Karpas-422 (cell line): ENCODE measurements at regions not wholly inside any gene's neighbourhood (a gene's known extent, or its start where the extent isn't known, plus 50 kb on each side); places are given as distances from the start of the nearest gene placed in this dataset.

Source experiments
- DNase-seq: peaks from one replicate; pipeline ENCODE4 v3.0.0-alpha.2; 2015
- H2AFZ ChIP-seq: fragments of 200-600 bp; sonication (generic); 2 replicates; pipeline ENCODE4 v1.6.1; 2014; ENCODE audit warnings: antibody characterized with exemption, low read length, mixed read lengths
- H3K27ac ChIP-seq: fragments of 200-600 bp; sonication (generic); 2 replicates; pipeline ENCODE4 v1.5.1; 2014; ENCODE audit warnings: mild to moderate bottlenecking, low read length, moderate library complexity
- H3K27me3 ChIP-seq: fragments of 200-600 bp; sonication (generic); 2 replicates; pipeline ENCODE4 v1.6.1; 2014; ENCODE audit warnings: low read length, mixed read lengths
- H3K36me3 ChIP-seq: fragments of 200-600 bp; sonication (generic); 2 replicates; pipeline ENCODE4 v1.6.1; 2014; ENCODE audit warnings: low read length, mixed read lengths; ENCODE audit not compliant: insufficient read depth
- H3K4me1 ChIP-seq: fragments of 200-600 bp; sonication (generic); 2 replicates; pipeline ENCODE4 v1.6.1; 2014; ENCODE audit warnings: mild to moderate bottlenecking, low read length, mixed read lengths
- H3K4me2 ChIP-seq: fragments of 200-600 bp; sonication (generic); 2 replicates; pipeline ENCODE4 v1.6.1; 2014; ENCODE audit warnings: low read length, low read depth, mild to moderate bottlenecking; ENCODE audit not compliant: poor library complexity, severe bottlenecking
- H3K4me3 ChIP-seq: fragments of 200-600 bp; sonication (generic); 2 replicates; pipeline ENCODE4 v1.5.1; 2014; ENCODE audit warnings: mild to moderate bottlenecking, antibody characterized with exemption, low read length, mixed read lengths
- H3K79me2 ChIP-seq: fragments of 200-600 bp; sonication (generic); 2 replicates; pipeline ENCODE4 v1.6.1; 2014; ENCODE audit warnings: mild to moderate bottlenecking, low read length, mixed read lengths
- H3K9ac ChIP-seq: fragments of 200-600 bp; sonication (generic); 2 replicates; pipeline ENCODE4 v1.6.0; 2014; ENCODE audit warnings: low read length
- H3K9me2 ChIP-seq: fragments of 200-600 bp; sonication (generic), shearing (Covaris generic); replicated peaks from 2 replicates; pipeline ENCODE4 v1.6.0; 2014; ENCODE audit warnings: mild to moderate bottlenecking, low read length, moderate library complexity; ENCODE audit not compliant: insufficient read depth
- H3K9me3 ChIP-seq: fragments of 300-700, 200-600 bp; sonication (generic); 2 replicates; pipeline ENCODE4 v1.6.1; 2014; ENCODE audit warnings: low read length, mixed read lengths
- H4K20me1 ChIP-seq: fragments of 200-600 bp; sonication (generic); 2 replicates; pipeline ENCODE4 v1.6.1; 2014; ENCODE audit warnings: mild to moderate bottlenecking, antibody characterized with exemption, low read length, low read depth; ENCODE audit not compliant: insufficient read depth

DNA sequence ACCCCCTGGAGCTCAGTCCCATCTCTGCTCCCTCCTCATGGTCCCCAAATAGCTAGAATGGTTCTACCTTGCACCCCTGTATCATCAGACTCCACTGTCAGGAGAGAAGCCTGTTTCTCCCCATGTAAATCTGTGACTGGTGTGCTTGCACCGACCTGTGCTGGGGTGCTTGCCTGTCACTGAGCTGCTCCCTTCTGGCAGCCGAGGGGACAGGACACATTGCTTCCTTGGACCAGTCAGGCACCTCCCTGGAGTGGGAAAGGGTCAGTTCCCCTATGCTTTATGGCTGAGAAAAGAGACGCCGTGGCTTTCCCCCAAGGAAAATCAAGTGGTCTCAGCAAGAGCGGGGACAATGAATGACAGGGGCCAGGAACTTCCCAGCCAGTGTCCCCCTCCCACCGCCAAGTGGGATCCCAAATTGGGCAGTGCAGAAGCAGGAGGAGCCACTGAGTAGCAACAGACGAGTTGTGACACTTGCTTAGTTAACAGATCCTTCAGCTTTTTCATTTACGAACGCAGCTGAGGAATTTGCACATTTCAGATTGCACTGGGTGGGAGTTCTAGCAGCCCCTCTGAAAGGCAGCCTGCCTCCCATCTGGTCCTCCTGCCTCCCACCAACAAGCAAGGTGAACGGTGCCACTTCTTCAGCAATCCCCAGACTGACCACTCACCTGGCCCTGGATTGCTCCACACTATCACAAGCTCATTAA, 156.4 kb downstream of the KATNIP start:
- H3K4me2 ChIP-seq, result no peak overlapping the region
- H3K36me3 ChIP-seq, result no peaks in the 10 kb centered on the region
- no peaks in the 10 kb centered on the region for H3K4me1 ChIP-seq
- H2AFZ ChIP-seq, result no peak overlapping the region
- no peak overlapping the region for H3K27ac ChIP-seq
- no peaks in the 10 kb centered on the region for H4K20me1 ChIP-seq
- H3K9ac ChIP-seq, result no peak overlapping the region
- no peaks in the 10 kb centered on the region for H3K9me3 ChIP-seq
- no peaks in the 10 kb centered on the region for H3K9me2 ChIP-seq
- H3K4me3 ChIP-seq, result no peak overlapping the region
- no peak for DNase-seq
- H3K79me2 ChIP-seq, result no peaks in the 10 kb centered on the region
- no peaks in the 10 kb centered on the region for H3K27me3 ChIP-seq

- no peaks in the 10 kb centered on the region for H3K9me3 ChIP-seq
- H3K4me3 ChIP-seq, result no peak overlapping the region
- no peaks in the 10 kb centered on the region for H3K36me3 ChIP-seq
- no peaks in the 10 kb centered on the region for H3K79me2 ChIP-seq
- H3K27ac ChIP-seq, result no peak overlapping the region
- no peak overlapping the region for H2AFZ ChIP-seq
- H3K9me2 ChIP-seq, result no peaks in the 10 kb centered on the region
- H3K27me3 ChIP-seq, result no peaks in the 10 kb centered on the region
- DNase-seq, result no peak
- no peak overlapping the region for H3K9ac ChIP-seq
- no peaks in the 10 kb centered on the region for H4K20me1 ChIP-seq
- no peak overlapping the region for H3K4me2 ChIP-seq
- H3K4me1 ChIP-seq, result no peaks in the 10 kb centered on the region
These were observed 157.1 kb downstream of the KATNIP start for GRCh38 chr16:27706866-27707685.

DNA sequence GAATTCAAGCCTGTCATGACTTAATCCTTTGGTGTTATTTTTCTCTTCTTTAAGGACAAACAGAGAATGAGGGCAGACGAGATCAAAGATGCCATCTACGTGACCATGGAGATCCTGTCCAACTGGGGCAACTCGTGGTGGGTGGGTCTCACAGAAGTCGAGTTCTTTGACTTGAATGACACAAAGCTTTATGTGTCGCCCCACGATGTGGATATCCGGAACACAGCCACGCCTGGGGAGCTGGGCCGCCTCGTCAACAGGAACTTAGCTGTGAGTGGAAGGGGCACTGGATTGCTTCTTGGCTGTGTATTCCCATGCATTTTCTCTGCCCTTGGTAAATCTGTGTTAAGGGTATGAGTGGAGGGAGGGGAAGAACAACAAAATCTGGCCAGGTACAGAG, 158.7 kb downstream of the KATNIP start:
- H2AFZ ChIP-seq, result no peak overlapping the region
- no peaks in the 10 kb centered on the region for H3K9me2 ChIP-seq
- no peaks in the 10 kb centered on the region for H3K27me3 ChIP-seq
- DNase-seq, result no peak
- H3K9me3 ChIP-seq, result no peaks in the 10 kb centered on the region
- no peak overlapping the region for H3K27ac ChIP-seq
- H3K4me1 ChIP-seq, result no peaks in the 10 kb centered on the region
- H3K4me2 ChIP-seq, result no peak overlapping the region
- no peaks in the 10 kb centered on the region for H3K36me3 ChIP-seq
- no peaks in the 10 kb centered on the region for H3K79me2 ChIP-seq
- H3K4me3 ChIP-seq, result no peak overlapping the region
- H4K20me1 ChIP-seq, result no peaks in the 10 kb centered on the region
- no peak overlapping the region for H3K9ac ChIP-seq

DNA sequence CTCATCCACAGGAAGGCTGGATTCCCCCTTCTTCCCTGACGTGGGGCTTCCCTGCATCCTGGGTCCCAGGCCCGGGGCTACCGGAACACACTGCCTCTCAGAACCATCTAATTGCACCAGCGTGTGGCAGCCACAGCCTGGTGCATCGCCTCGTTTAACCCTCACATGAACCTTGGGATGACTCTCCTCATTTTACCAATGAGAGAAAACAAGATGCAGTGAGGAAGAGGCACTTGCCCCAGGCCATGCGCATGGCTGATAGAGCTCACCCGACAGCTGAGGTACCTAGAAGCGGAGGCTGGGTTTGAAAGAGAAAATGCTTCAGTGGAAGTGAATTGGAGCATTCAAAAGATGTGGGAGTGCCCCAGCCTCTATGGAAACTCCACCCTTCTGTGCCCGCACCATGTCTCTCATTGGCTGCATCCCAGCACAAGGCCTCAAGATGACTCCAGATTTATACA, 162.3 kb downstream of the KATNIP start:
- DNase-seq, result no peak
- Histone ChIP-seq H4K20me1 (no peaks in the 10 kb centered on the region), H3K27ac (no peak overlapping the region), H3K4me1 (no peaks in the 10 kb centered on the region), H3K4me3 (no peak overlapping the region), H3K9me2 (no peaks in the 10 kb centered on the region), H3K9me3 (no peaks in the 10 kb centered on the region), H3K9ac (no peak overlapping the region), H3K4me2 (no peak overlapping the region), H3K36me3 (no peaks in the 10 kb centered on the region), H3K27me3 (no peaks in the 10 kb centered on the region), H3K79me2 (no peaks in the 10 kb centered on the region), H2AFZ (no peak overlapping the region)

DNA sequence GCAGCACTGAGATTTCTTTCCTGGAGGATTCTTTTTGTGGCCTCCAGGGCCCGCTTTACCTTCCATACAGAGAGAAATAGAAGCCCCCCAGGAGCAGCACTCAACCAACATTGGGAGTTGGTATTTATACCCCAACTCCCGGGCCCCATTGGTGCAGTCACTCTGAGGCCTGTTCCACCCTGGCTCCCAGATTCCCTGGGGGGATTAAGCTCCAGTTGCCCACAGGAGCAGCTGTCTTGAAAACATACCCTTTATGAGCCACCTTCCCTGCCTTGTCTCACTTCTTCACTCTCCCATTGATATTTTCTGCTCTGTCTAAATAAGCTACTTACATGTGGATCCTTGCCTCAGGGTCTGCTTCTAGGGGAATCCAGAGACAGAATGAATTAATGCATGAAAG, 167.8 kb downstream of the KATNIP start:
- no peaks in the 10 kb centered on the region for H3K36me3 ChIP-seq
- H3K27ac ChIP-seq, result no peak overlapping the region
- H3K4me1 ChIP-seq, result no peaks in the 10 kb centered on the region
- H3K9me2 ChIP-seq, result no peaks in the 10 kb centered on the region
- H3K27me3 ChIP-seq, result no peaks in the 10 kb centered on the region
- no peaks in the 10 kb centered on the region for H4K20me1 ChIP-seq
- DNase-seq, result no peak
- no peak overlapping the region for H3K9ac ChIP-seq
- H3K9me3 ChIP-seq, result no peaks in the 10 kb centered on the region
- no peak overlapping the region for H2AFZ ChIP-seq
- no peaks in the 10 kb centered on the region for H3K79me2 ChIP-seq
- H3K4me3 ChIP-seq, result no peak overlapping the region
- H3K4me2 ChIP-seq, result no peak overlapping the region

DNA sequence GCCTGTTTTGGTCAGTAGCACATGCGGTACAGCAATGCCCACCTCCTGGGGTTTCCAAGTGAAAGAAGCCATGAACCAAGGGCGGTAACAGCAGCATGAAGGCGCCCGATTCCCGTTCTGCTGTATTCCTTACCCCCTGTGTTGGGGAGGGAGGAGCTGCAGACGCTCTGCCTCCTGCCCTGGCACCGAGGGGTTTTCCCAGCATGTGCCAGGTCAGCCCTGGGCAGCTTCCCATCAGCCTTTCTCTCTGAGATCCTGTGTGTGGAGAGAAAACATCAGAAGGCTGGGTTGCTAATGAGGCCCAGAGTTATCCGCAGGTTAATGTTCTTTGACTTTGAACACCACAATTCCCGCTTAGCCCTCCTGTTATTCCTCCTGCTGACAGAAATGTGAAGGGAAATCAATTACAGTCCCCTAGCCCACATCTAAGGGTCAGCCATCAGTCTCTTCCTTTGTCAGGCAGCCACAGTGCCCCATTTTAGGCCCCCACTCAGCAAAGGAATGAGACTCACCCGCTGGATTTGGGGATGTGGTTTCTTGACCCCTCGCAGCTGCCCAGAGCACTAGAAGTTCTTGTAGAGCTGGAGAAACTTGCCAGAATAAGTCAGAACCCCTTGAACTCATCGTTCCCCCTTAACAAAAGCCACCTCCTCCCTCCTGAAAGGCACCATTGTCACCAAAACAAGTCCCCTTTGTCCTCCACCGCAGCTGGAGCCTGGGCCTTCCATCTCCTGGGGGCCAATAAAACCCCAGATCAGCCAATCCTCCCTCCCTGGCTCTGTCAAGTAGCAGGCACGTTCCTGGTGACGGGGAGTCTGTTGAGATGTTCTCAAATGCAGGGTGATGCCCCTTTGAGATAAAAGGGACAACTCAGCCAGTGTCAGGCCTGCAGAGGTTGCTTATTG, 168.5 kb downstream of the KATNIP start:
- no peak overlapping the region for H3K4me2 ChIP-seq

GRCh38 chr16:27719106-27719445, 169.1 kb downstream of the KATNIP start:
- no peak for DNase-seq
- no peak overlapping the region for H3K4me3 ChIP-seq
- no peak overlapping the region for H3K27ac ChIP-seq
- no peaks in the 10 kb centered on the region for H3K79me2 ChIP-seq
- H3K36me3 ChIP-seq, result no peaks in the 10 kb centered on the region
- H3K9ac ChIP-seq, result no peak overlapping the region
- H2AFZ ChIP-seq, result no peak overlapping the region
- H3K9me3 ChIP-seq, result no peaks in the 10 kb centered on the region
- H3K9me2 ChIP-seq, result no peaks in the 10 kb centered on the region
- H3K4me1 ChIP-seq, result no peaks in the 10 kb centered on the region
- H4K20me1 ChIP-seq, result no peaks in the 10 kb centered on the region
- no peak overlapping the region for H3K4me2 ChIP-seq
- H3K27me3 ChIP-seq, result no peaks in the 10 kb centered on the region

More for the DNA sequence above, 168.5 kb downstream of the KATNIP start:
- H2AFZ ChIP-seq, result no peak overlapping the region
- no peak overlapping the region for H3K4me3 ChIP-seq
- H3K4me1 ChIP-seq, result no peaks in the 10 kb centered on the region
- H3K36me3 ChIP-seq, result no peaks in the 10 kb centered on the region
- H3K9me2 ChIP-seq, result no peaks in the 10 kb centered on the region
- no peak overlapping the region for H3K9ac ChIP-seq
- no peaks in the 10 kb centered on the region for H3K27me3 ChIP-seq
- no peaks in the 10 kb centered on the region for H3K79me2 ChIP-seq
- no peaks in the 10 kb centered on the region for H3K9me3 ChIP-seq
- no peaks in the 10 kb centered on the region for H4K20me1 ChIP-seq
- no peak overlapping the region for H3K27ac ChIP-seq
- no peak for DNase-seq
